Right ventricle myocardium superior (tissue), 1 donor: ENCODE measurements at regions not wholly inside any gene's neighbourhood (a gene's known extent, or its start where the extent isn't known, plus 50 kb on each side); places are given as distances from the start of the nearest gene placed in this dataset.

Experiments used
- ATAC-seq: fragments of 200-7000 bp; cut with Tn5 transposase; one replicate; pipeline ENCODE4 v1.9.1; 2020; ENCODE audit warnings: mild to moderate bottlenecking; ENCODE audit not compliant: poor library complexity
- DNase-seq: peaks from one replicate; pipeline ENCODE4 v3.0.0-alpha.2; 2020
- intact Hi-C: fragments of 100-400 bp; cut with DNase I; formaldehyde crosslinking; loops from one replicate; pipeline ENCODE4 v1.11.2; 2022
- donor health status: DM: no; HTN: yes; CAD: no; lungs with severe emphysema.

DNA sequence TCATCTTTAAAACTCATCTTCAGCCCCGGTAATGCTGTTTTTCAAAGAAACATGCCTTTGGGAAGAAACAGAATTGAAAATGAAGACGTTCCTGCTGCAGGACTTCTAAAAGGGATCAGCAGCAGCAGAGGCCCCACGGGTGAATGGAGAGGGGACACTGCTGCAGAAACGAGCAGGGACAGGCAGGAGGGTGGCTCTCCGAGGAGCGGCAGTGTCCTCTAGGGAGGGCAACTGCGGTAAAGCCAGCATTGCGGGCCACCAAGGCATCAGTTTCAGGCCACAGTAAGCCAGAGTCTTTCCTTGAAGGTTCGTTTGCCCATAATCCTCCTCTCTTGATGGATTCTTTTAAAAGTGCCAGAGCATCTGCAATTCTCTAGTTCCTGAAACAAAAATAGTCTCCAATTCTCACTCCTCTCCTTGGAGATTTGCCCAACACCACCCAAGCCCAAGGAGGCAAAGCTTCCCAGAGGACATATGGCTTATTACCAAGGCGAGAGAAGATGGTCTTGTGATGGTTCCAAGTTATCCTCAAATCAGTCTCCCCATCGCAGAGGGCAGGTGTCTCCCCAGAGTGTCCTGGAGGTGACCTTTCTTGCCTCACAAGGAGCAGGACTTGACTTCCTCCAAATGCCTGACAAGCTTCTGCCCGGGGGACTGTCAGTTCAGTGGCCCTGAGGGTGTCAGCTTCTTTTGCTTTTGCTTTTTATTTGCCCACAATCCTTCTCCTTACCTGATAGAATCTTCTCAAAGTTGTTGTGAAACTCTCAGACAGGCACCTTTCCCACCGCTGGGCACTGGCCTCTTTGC, 341.1 kb upstream of the B3GAT1 start:
- DNase-seq, result no peak
- no peak for ATAC-seq
- intact Hi-C loops, result no loop called here

DNA sequence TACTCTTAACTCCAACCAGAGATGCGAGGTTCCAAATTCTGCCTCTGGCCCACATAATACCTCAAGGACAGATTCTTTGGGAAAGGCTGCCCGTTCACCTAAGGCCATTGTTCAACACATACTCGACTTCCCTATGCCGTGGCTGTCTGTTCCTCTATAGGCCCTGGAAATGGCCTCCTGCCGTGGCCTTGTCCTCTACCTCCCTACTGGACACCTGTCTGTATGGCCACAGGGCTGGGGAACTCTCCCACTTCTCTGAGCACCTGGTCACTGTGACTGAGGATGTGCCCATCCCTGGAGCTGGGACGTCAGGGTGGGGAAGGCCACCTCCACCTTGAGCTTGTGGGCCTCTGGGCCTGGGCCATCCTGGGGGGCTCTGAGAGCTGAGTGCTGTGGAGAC, 340.5 kb upstream of the B3GAT1 start:
- ATAC-seq (no peak), DNase-seq (no peak)
- intact Hi-C loops, result no loop called here

DNA sequence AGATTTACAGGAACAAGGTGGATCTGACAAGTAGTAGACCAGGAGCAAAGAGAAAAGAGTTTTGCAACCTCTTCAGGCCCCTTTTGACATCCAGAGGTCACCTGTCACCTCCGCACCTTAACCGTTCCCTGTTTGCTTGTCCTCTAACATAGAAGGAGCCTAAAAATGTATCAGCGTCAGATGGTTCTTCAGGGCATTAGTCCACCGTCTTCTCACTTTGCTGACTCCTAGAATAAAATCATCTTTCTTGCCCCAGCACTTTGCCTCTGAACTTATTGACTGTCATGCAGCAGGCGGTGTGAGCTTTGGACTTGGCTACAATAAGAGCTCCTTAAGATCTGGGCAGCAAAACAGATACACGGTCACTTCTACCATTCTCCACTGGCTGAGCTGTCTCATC, 339.7 kb upstream of the B3GAT1 start:
- DNase-seq (no peak), ATAC-seq (no peak)
- intact Hi-C loops, result no loop called here

DNA sequence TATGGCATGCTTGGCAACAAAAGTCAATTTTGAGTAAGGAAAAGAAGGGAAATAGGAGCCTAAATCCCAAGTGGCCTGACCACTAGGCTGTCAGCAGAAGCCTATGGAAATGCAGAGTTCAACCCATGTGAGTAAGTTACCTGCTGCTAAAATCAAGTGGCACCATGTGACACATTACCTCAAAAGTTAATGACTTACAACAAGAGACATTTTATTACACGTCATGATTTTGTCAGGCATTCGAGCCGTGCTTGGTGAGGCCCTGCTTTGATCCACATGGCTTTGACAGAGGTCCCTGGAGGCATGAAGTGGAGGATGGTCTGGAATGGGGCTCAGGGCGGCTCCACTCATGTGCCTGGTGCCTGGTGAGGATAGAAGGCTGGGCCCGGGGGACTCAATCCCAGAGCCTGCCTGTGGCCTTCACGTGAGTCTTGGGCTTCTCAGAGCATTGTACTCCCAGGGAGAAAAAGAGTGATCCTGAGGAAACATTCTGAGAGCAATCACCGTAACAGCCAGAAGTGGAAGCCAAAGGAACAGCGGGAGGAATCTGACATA, 339.1 kb upstream of the B3GAT1 start:
- intact Hi-C loops, result no loop called here
- ATAC-seq, result no peak
- DNase-seq, result no peak

DNA sequence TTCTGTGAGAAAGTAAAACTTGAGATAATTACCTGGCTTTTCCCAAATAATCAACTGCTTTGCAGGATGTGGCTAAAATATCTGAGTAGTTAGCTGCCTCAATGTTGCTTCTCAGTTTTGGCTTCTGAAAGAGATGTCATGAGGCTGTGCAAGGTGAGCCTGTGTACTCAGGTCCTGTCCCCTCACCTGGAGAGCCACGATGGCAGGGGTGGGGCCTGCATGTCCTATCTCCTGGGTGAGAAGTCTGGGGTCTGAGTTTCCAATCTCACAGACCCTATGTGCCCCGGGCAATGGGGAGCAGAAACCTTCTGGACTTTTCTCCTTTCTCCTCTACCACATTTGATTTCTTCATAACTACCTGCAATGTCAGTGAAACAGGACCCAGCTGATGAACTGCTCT, 338.6 kb upstream of the B3GAT1 start:
- no peak for DNase-seq
- ATAC-seq, result no peak
- intact Hi-C loops, result no loop called here

DNA sequence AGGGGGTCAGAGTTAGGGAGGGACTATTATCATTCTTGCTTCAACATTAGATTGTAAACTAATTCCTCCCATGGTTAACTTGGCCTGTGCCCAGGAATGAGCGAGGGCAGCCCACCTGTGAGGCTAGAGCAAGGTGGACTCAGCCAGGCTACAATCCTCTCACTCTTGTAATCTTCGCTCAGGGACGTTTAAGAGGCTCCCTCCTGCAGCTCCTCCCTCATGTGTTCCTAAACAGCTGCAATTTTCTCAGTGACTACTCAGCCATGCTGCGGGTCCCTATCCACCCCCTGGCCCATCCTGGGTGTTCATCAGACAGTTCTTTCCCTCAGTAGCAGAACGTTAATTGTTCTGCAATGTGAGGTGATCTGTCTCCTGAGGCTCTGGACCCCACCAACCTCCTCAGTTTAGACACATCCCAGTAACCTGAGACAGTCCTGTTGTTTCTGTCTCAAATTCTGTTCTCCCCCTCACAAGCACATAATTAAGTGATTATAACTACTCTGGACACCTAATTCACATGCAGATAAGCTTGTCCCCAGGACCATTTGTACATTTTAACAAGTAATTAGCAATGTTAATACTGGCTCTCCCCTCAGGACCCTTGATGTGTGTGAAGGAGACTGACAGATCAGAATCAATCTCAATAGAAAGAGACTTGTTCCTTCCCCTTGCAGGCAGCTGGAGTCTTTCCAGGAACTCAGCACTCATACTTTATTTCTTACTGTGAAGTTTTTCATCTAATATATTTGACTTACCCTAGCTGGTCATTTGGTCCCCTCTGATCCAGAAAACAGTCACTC, 337.2 kb upstream of the B3GAT1 start:
- ATAC-seq, result no peak
- DNase-seq, result no peak
- intact Hi-C loops, result no loop called here

DNA sequence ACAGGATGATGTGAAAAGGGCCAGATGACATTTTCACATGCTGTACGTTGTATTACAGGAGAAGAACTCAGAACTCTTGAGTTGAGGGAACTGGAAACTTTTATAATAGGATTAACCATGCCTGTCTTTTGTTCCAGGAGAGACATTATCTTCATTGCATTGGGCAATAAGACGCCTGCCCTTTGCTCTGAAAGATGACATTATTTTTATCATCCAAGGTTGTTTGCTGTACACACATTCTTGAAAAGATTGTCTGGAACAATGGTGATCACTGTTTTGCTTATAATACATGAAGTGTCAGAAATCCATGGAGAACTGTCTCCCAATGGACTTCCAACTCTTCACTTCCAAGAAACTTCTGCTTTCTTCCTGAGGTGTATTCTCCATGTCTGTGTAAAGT, 334.6 kb upstream of the B3GAT1 start:
- no peak for DNase-seq
- intact Hi-C loops, result no loop called here
- ATAC-seq, result no peak

DNA sequence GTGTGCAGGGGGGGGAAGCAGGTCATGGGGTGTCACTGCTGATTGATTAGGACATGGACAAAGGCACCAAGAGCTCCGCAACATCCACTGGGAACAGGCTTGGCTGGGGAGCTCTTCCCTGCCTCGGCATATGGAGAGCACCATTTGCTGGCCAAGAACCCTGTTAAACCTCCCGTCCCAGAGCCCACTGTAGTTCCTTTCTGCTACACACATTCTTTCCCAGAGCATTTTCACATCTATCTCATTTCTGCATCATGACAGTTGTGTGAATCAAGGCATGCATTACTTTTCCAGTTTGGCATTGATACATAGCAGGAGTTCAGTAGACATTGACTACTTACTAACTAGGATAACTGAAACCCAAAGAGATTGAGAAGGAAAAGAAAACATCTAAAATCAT, 333.4 kb upstream of the B3GAT1 start:
- ATAC-seq (no peak), DNase-seq (no peak)
- intact Hi-C loops, result no loop called here

DNA sequence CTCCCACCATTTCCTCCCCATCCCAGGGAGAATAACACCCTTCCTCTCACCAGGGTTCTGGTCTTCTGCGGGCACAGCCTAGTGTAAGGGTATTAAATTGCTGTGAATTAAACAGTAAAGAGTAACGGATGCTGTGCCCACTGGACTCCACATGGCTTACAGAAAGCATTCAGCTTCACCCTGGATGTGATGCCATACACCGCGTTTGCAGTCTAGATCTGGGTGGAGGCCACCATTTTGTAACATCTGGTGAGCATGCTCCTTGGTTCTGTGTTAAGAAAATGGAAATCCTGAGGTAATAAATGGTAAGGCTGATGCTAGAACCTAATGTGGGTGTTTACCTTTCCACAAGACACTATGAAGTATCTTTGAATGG, 331.8 kb upstream of the B3GAT1 start:
- no peak for ATAC-seq
- DNase-seq, result no peak
- intact Hi-C loops, result no loop called here

DNA sequence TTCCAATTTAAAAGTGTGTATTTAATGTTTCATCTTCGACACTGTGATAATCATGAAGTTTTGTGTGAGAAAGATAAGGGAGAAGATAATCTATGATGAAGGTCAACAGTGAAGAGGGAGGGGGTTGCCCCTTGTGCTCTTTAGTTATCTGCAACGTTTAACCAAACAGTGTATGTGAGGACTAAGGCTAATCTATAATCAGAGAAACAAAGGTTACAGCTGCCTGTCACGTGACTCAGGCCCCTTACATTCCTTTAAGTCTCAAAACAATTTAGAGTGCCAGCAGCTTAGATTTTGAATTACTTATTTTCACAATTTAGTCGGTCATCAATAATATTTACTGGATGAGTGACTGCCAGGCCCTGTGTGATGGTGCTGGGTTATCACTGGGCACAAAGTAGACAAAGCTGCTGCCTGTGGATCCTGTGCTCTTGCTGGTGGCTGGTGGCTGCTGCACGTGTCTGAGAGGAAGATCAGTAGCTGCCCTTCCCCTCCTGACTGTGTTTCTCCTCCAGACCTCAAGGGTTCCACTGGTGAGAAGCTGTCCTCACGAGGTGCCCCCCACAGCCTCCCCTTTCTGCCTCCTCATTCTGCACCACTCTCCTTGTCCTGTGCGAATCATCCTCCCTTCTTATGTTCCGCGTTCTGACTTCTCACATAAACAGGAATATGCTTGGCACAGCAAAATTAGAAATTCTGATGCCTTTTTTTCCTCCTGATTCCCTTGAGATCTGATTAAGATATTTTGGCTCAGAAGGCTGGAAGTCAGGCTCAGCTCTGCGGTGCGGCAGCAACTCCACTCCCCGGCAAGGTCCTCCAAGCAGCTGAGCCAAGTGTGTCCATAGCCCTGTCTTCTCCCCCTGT, 331.1 kb upstream of the B3GAT1 start:
- ATAC-seq (no peak), DNase-seq (no peak)
- intact Hi-C loops, result no loop called here

DNA sequence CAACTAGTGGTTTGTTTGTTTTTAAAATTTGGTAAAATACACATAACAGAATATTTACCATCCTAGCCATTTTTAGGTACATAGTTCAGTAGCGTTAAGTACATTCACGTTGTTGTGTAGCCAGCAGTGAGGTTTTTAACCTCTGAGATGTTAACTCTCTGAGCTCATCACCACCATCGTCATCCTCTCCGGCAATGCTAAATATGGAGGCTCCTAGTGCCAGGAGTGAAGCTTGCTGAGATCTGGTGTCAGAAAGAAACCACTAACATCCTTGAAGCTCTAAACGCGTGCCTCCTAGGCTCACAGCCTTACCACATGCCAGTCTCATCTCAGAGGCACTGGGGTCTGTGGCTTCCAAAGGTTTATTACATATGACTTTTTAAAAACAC, 330.2 kb upstream of the B3GAT1 start:
- intact Hi-C loops, result no loop called here
- ATAC-seq (no peak), DNase-seq (no peak)

DNA sequence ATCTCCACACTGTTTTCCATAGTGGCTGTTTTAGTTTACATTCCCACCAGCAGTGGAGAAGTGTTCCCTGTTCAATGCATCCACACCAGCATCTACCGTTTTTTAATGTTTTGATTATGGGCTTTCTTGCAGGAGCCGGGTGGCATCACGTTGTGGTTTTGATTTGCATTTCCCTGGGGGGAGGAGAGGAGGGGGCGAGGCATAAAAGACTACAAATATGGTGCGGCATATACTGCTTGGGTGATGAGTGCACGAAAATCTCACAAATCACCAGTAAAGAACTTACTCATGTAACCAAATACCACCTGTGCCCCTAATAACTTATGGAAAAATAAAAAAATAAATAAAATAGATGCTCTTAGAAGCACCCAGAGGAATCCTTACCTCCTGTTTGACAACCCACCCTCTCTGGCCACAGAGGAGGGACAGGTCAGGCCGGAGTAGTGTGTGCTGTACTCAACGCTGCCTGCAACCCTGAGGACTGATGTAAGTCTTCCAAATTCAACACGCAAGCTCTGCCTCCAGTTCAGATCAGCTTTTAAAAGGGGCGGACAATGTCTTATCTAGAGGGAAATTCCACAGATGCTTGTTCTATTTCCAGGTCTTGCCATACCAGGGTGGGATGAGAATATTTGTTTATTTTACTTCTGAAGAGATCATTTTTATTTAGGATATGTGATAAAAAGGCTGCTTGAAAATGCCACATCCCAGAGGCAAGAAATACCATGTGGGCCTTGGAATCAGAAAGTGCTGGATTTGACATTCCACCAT, 329.6 kb upstream of the B3GAT1 start:
- intact Hi-C loops, result no loop called here
- DNase-seq (no peak), ATAC-seq (no peak)

DNA sequence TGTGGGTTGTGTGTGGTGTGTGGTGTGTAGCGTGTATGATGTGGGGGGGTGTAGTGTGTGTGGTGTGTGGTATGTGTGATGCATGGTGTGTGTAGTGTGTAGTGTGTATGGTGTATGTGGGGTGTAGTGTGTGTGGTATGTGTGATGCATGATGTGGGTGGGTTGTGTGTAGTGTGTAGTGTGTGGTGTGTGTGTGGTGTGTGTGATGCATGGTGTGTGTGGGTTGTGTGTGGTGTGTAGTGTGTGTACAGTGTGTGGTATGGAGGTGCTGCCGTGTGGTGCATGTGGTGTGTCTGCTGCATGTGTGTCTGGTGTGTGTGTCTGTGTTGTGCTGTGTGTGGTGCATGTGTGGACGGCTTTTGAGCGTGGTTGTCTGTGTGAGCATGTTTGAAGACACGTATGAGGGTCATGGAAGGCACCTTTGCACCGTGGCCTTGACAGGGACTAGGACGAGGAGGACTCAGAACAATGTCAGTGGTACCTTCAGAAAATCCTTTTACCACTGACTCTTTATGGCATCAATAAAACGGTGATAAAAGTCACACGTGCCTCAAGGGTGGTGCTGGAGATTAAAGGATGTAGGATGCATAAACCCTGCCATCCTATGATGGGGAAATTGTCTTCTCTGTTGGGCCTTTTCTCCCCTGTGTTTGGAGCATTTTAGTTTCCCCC, 328.7 kb upstream of the B3GAT1 start:
- intact Hi-C loops, result no loop called here
- DNase-seq (no peak), ATAC-seq (no peak)

DNA sequence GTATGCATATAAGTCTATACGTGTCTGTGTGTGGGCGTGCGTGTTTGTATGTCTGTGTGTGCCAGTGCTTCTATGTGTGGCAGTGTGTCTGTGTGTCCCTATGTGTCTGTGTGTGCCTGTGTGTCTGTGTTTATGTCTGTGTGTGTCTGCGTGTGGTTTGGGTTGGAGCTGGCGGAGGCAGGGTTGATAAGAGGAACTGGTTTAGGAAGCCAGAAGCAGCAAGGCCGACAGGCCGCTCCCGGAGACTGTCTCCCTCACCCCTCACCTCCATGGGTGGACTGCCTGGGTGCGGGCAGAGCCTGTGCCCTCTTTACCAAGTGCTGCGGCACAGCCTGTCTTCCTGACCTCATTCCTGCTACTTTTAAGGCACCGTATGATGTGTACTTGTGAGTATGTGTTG, 327.1 kb upstream of the B3GAT1 start:
- ATAC-seq, result no peak
- DNase-seq, result no peak
- intact Hi-C loops, result no loop called here

DNA sequence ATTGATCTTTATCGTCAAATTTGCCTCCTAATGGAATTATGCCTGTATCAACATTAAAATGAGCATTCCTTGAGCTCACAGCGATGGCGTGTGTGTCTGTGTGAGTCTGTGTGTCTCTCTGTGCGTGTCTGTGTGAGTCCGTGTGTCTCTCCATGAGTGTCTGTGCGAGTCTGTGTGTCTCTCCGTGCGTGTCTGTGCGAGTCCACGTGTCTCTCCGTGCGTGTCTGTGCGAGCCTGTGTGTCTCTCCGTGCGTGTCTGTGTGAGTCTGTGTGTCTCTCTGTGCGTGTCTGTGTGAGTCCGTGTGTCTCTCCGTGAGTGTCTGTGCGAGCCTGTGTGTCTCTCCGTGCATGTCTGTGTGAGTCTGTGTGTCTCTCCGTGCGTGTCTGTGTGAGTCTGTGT, 326.5 kb upstream of the B3GAT1 start:
- no peak for ATAC-seq
- DNase-seq, result no peak
- intact Hi-C loops, result no loop called here

DNA sequence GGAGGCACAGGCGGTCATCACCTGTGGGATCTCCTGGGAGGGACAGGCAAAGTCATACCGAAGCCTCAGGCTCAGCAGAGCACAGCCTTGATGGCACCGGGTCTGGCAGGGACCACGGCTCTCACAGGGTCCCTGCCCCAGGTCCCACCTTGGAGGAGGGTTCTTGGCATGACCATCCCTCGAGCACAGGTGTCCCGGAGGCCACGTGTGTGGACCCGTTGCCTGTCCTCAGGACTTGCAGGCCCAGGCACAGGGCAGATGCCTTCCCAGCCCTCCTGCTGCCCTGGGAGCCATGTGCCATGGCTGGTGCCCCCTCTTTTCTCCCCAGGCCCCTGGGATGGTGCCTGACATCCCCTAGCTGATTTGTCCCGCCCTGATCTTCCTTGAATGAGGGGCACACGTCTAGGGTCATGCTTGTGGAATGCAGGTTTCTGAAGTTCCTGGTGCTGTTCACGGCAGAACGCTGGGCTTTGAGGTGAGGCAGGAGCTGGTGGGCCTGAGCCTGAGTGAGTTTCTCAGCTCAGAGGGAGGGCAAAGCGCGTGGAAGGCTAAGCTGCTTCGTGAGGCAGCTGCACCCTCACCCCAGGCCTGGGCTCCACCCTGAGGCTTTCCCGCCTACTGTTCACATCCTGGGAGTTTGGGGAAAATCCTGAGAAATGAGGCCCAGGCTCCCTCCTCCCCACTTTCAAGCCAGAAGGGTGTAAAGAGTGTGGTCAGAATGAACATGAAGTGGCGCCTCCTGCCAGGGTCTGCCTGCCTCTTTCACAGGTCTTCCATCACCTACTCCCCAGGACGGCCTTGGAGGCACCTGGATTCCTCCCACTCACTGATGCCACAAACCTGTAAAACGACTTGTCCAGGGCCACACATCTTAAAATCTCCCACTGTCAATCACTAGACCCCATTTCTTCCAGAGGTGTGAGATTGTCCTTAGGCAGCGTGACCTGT, 325.8 kb upstream of the B3GAT1 start:
- no peak for DNase-seq
- intact Hi-C loops, result no loop called here
- ATAC-seq, result no peak
